Natural killer cell (primary cell): ENCODE measurements at regions not wholly inside any gene's neighbourhood (a gene's known extent, or its start where the extent isn't known, plus 50 kb on each side); places are given as distances from the start of the nearest gene placed in this dataset.

Experiments used
- ATAC-seq, 3 donors: fragments of 150-1000 bp in 2 of 3; fragments of 200-7000 bp in 1 of 3; cut with Tn5 transposase; 1 replicate in 1 of 3; 2 replicates in 2 of 3; pipeline ENCODE4 v1.10.0; 2021; ENCODE audit warnings: mild to moderate bottlenecking in 2 of 3, moderate library complexity in 2 of 3
- DNase-seq, 2 donors: peaks; one replicate each; pipeline versions ENCODE4 v3.0.0 to v3.0.0-alpha.2; 2013 to 2021; ENCODE audit warnings: mixed read lengths in 1 of 2
- H3K27ac ChIP-seq: one replicate; pipeline ENCODE4 v1.5.1; 2013; ENCODE audit warnings: mild to moderate bottlenecking, low read length
- H3K27me3 ChIP-seq: one replicate; pipeline ENCODE4 v1.6.1; 2013; ENCODE audit warnings: low read length; ENCODE audit not compliant: control insufficient read depth, insufficient read depth
- H3K36me3 ChIP-seq: one replicate; pipeline ENCODE4 v1.6.1; 2013; ENCODE audit warnings: low read length; ENCODE audit not compliant: control insufficient read depth, insufficient read depth
- H3K4me1 ChIP-seq: one replicate; pipeline ENCODE4 v1.6.1; 2013; ENCODE audit warnings: low read length; ENCODE audit not compliant: control insufficient read depth, insufficient read depth
- H3K4me3 ChIP-seq: one replicate; pipeline ENCODE4 v1.5.1; 2013; ENCODE audit warnings: low read length
- H3K9me3 ChIP-seq: one replicate; pipeline ENCODE4 v1.6.1; 2013; ENCODE audit warnings: low read length; ENCODE audit not compliant: control insufficient read depth, insufficient read depth
- H3K27ac Mint-ChIP-seq, 2 donors: one replicate each; pipeline ENCODE4 v1.8.0; 2022; ENCODE audit warnings: mild to moderate bottlenecking in 2 of 2, mixed read lengths in 2 of 2, moderate library complexity in 1 of 2
- H3K27me3 Mint-ChIP-seq, 2 donors: one replicate each; pipeline ENCODE4 v1.8.0; 2022; ENCODE audit warnings: low read depth in 2 of 2, mixed read lengths in 2 of 2
- H3K36me3 Mint-ChIP-seq: one replicate; pipeline ENCODE4 v1.8.0; 2022; ENCODE audit warnings: mixed read lengths
- H3K4me1 Mint-ChIP-seq, 2 donors: one replicate each; pipeline ENCODE4 v1.8.0; 2022; ENCODE audit warnings: mixed read lengths in 2 of 2
- H3K4me3 Mint-ChIP-seq: one replicate; pipeline ENCODE4 v1.8.0; 2022; ENCODE audit warnings: mild to moderate bottlenecking, moderate library complexity, mixed read lengths
- H3K9me3 Mint-ChIP-seq, 2 donors: one replicate each; pipeline ENCODE4 v1.8.0; 2022; ENCODE audit warnings: mixed read lengths in 2 of 2
- CTCF ChIP-seq: fragments of 200-600 bp; IDR thresholded peaks from one replicate; pipeline ENCODE4 v1.8.0; 2022; ENCODE audit warnings: antibody characterized with exemption
- WGBS: methylation state at CpG from one replicate; pipeline ENCODE4 v1.1.7; 2013; ENCODE audit warnings: missing lambda C conversion rate; ENCODE audit not compliant: insufficient coverage; 5-methylcytosine and 5-hydroxymethylcytosine counted together
- intact Hi-C: fragments of 100-400 bp; cut with micrococcal nuclease; formaldehyde crosslinking; loops from one replicate; pipeline ENCODE4 v1.14.2; 2022

DNA sequence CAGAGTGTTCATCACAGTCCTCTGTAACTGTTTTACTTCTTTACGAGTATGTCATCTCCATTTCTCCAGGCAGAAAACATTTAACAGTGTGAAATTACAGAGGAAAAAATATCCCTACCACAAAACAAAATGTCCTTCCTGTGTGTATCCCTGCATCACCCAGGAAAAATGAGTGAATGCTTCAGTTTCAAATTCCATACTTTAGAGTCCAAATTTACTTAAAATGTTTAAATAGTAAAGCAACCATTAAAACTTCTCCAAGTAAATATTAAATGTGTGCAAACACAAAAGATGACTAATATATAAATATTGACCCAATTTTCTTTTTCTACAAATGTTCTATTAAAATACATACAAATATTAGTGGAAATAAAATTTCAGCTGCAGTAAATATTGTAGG, 1016.6 kb upstream of the PCDH20 start:
- no peaks in the 10 kb centered on the region for H3K27me3 ChIP-seq
- Mint-ChIP-seq H3K27me3 (no peaks in the 10 kb centered on the region), H3K36me3 (no peaks in the 10 kb centered on the region), H3K9me3 (peaks cover 2 to 3% of the 10 kb centered on the region in 2 donors), H3K27ac (no peak overlapping the region), H3K4me3 (no peak overlapping the region), H3K4me1 (no peaks in the 10 kb centered on the region)
- no peak overlapping the region for H3K4me3 ChIP-seq
- 100% methylated on average over 1 of the region's 1 CpG for WGBS
- TF ChIP-seq CTCF, result no peak
- no peaks in the 10 kb centered on the region for H3K4me1 ChIP-seq
- no peaks in the 10 kb centered on the region for H3K9me3 ChIP-seq
- intact Hi-C loops, result no loop called here
- H3K36me3 ChIP-seq, result no peaks in the 10 kb centered on the region
- H3K27ac ChIP-seq, result no peak overlapping the region
- no peak for ATAC-seq
- no peak for DNase-seq

- H3K4me3 ChIP-seq, result no peak overlapping the region
- ATAC-seq (no peak), DNase-seq (no peak)
- intact Hi-C loops, result no loop called here
- no peak overlapping the region for H3K27ac ChIP-seq
- H3K4me1 Mint-ChIP-seq, result no peaks in the 10 kb centered on the region
- no peaks in the 10 kb centered on the region for H3K36me3 ChIP-seq
- no peaks in the 10 kb centered on the region for H3K27me3 Mint-ChIP-seq
- H3K4me3 Mint-ChIP-seq, result no peak overlapping the region
- peaks cover 2 to 3% of the 10 kb centered on the region in 2 donors for H3K9me3 Mint-ChIP-seq
- no peak for TF ChIP-seq CTCF
- no peaks in the 10 kb centered on the region for H3K4me1 ChIP-seq
- H3K9me3 ChIP-seq, result no peaks in the 10 kb centered on the region
- H3K36me3 Mint-ChIP-seq, result no peaks in the 10 kb centered on the region
- no peak overlapping the region for H3K27ac Mint-ChIP-seq
- H3K27me3 ChIP-seq, result no peaks in the 10 kb centered on the region
These were observed 1016.2 kb upstream of the PCDH20 start for GRCh38 chr13:62431852-62432251.

DNA sequence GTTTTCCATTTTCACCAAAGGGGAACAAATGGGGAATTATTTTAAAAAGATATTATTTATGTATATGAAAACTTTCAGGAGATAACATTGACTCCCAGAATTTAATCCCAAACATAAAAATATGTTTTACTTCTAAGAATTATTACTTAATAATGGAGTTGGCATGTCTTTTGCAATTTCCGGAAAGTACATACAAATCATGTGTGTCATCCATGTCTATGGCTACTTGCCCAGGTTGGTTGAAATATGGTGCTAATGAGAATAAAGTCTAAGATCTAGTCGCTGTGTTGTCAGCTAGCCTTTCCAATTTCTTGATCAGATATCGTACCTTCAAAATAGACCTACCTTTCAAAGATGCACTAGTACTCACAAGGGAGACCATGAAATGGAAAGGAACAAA, 1003.2 kb upstream of the PCDH20 start:
- no peak for TF ChIP-seq CTCF
- no peaks in the 10 kb centered on the region for H3K27me3 ChIP-seq
- H3K27ac ChIP-seq, result no peak overlapping the region
- H3K4me1 ChIP-seq, result no peaks in the 10 kb centered on the region
- Mint-ChIP-seq H3K4me1 (no peaks in the 10 kb centered on the region), H3K27ac (no peak overlapping the region), H3K9me3 (peaks cover 0 to 5% of the 10 kb centered on the region in 2 donors), H3K4me3 (no peak overlapping the region), H3K27me3 (no peaks in the 10 kb centered on the region), H3K36me3 (no peaks in the 10 kb centered on the region)
- no peaks in the 10 kb centered on the region for H3K36me3 ChIP-seq
- H3K4me3 ChIP-seq, result no peak overlapping the region
- H3K9me3 ChIP-seq, result no peaks in the 10 kb centered on the region
- DNase-seq (no peak), ATAC-seq (no peak)
- WGBS, result 72% methylated on average over 3 of the region's 3 CpGs
- intact Hi-C loops, result no loop called here

- 95% methylated on average over 1 of the region's 4 CpGs for WGBS
- Mint-ChIP-seq H3K27me3 (no peaks in the 10 kb centered on the region), H3K4me1 (no peaks in the 10 kb centered on the region), H3K4me3 (no peak overlapping the region), H3K36me3 (no peaks in the 10 kb centered on the region), H3K27ac (no peak overlapping the region), H3K9me3 (peaks cover 0 to 5% of the 10 kb centered on the region in 2 donors)
- Histone ChIP-seq H3K9me3 (no peaks in the 10 kb centered on the region), H3K27me3 (no peaks in the 10 kb centered on the region), H3K27ac (no peak overlapping the region), H3K4me1 (no peaks in the 10 kb centered on the region), H3K4me3 (no peak overlapping the region), H3K36me3 (no peaks in the 10 kb centered on the region)
- ATAC-seq (no peak), DNase-seq (no peak)
- TF ChIP-seq CTCF, result no peak
- intact Hi-C loops, result no loop called here
These were observed 1002.7 kb upstream of the PCDH20 start for GRCh38 chr13:62418376-62418775.
